C4-2B (cell line): ENCODE measurements at regions not wholly inside any gene's neighbourhood (a gene's known extent, or its start where the extent isn't known, plus 50 kb on each side); places are given as distances from the start of the nearest gene placed in this dataset.

Experiments used
- CTCF ChIP-seq: fragments of 450-650 bp; conservative IDR thresholded peaks from 2 replicates; pipeline ENCODE4 v1.5.1; 2017; ENCODE audit warnings: mild to moderate bottlenecking
- ZFX ChIP-seq: fragments of 450-650 bp; IDR thresholded peaks from 2 replicates; pipeline ENCODE4 v1.6.1; 2017

GRCh38 chrX:45404206-45404605 is 203.5 kb upstream of the DIPK2B start:
- no peak for TF ChIP-seq CTCF
- TF ChIP-seq ZFX = no peak
